Peyer's patch (tissue), 4 donors: ENCODE measurements at regions not wholly inside any gene's neighbourhood (a gene's known extent, or its start where the extent isn't known, plus 50 kb on each side); places are given as distances from the start of the nearest gene placed in this dataset.
A peak's percentile ranks its signal among the peaks of the same experiment; 100 is the strongest.

ENCODE experiments used
- DNase-seq, 3 donors: peaks; one replicate each; pipeline ENCODE4 v3.0.0-alpha.2; 2017 to 2019
- H3K27ac ChIP-seq, 4 donors: fragments of 200-600 bp; sonication (generic); one replicate each; pipeline ENCODE4 v1.5.1; 2016 to 2019
- H3K27me3 ChIP-seq, 2 donors: fragments of 200-600 bp; sonication (generic); one replicate each; pipeline ENCODE4 v1.5.1; 2019
- H3K36me3 ChIP-seq, 3 donors: fragments of 200-600 bp; sonication (generic); one replicate each; pipeline ENCODE4 v1.5.1; 2016 to 2019
- H3K4me1 ChIP-seq, 4 donors: fragments of 200-600 bp; sonication (generic); one replicate each; pipeline ENCODE4 v1.5.1; 2016 to 2019
- H3K4me3 ChIP-seq, 4 donors: fragments of 200-600 bp; sonication (generic); 1 replicate in 3 of 4; 2 replicates in 1 of 4; pipeline ENCODE4 v1.5.1; 2016 to 2019; ENCODE audit warnings: mild to moderate bottlenecking in 1 of 4
- H3K9me3 ChIP-seq, 4 donors: fragments of 200-600 bp; sonication (generic); one replicate each; pipeline ENCODE4 v1.5.1; 2016 to 2019; ENCODE audit warnings: mild to moderate bottlenecking in 1 of 4
- CTCF ChIP-seq, 6 experiments: fragments of 450-650 bp in 4 of 6; fragments of 200-600 bp in 2 of 6; sonication (generic) in 1 of 6; IDR thresholded peaks; one replicate each; pipeline ENCODE4 v1.5.1; 2017 to 2019; ENCODE audit warnings: antibody characterized with exemption in 6 of 6, mild to moderate bottlenecking in 3 of 6, moderate library complexity in 1 of 6
- POLR2A ChIP-seq, 2 donors: fragments of 450-650 bp; IDR thresholded peaks; one replicate each; pipeline ENCODE4 v1.5.1; 2017; ENCODE audit warnings: antibody characterized with exemption in 2 of 2, mild to moderate bottlenecking in 2 of 2, moderate library complexity in 2 of 2

GRCh38 chr9:86594724-86595123 is 240.5 kb upstream of the TUT7 start:
- Histone ChIP-seq H3K4me3 (no peak overlapping the region), H3K27me3 (no peaks in the 10 kb centered on the region), H3K27ac (no peak overlapping the region), H3K4me1 (no peaks in the 10 kb centered on the region), H3K9me3 (no peaks in the 10 kb centered on the region), H3K36me3 (no peaks in the 10 kb centered on the region)
- no peak for DNase-seq
- TF ChIP-seq POLR2A (IDR thresholded peaks at IDR 0.05) (no peak), CTCF (IDR thresholded peaks at IDR 0.05) (no peak)

GRCh38 chr9:86591472-86591871 is 237.3 kb upstream of the TUT7 start:
- H3K9me3 ChIP-seq, result no peaks in the 10 kb centered on the region
- no peaks in the 10 kb centered on the region for H3K36me3 ChIP-seq
- no peak overlapping the region for H3K4me3 ChIP-seq
- no peak for DNase-seq
- H3K27ac ChIP-seq, result no peak overlapping the region
- H3K4me1 ChIP-seq, result no peaks in the 10 kb centered on the region
- H3K27me3 ChIP-seq, result no peaks in the 10 kb centered on the region
- TF ChIP-seq POLR2A (IDR thresholded peaks at IDR 0.05), result no peak
- no peak for TF ChIP-seq CTCF (IDR thresholded peaks at IDR 0.05)

GRCh38 chr9:86589730-86590129 is 235.5 kb upstream of the TUT7 start:
- no peaks in the 10 kb centered on the region for H3K4me1 ChIP-seq
- no peak overlapping the region for H3K4me3 ChIP-seq
- no peaks in the 10 kb centered on the region for H3K9me3 ChIP-seq
- DNase-seq, result no peak
- H3K27ac ChIP-seq, result no peak overlapping the region
- no peaks in the 10 kb centered on the region for H3K27me3 ChIP-seq
- no peak for TF ChIP-seq POLR2A (IDR thresholded peaks at IDR 0.05)
- no peak for TF ChIP-seq CTCF (IDR thresholded peaks at IDR 0.05)
- no peaks in the 10 kb centered on the region for H3K36me3 ChIP-seq

GRCh38 chr9:86589273-86589672 is 235.1 kb upstream of the TUT7 start:
- TF ChIP-seq POLR2A (IDR thresholded peaks at IDR 0.05), result no peak
- TF ChIP-seq CTCF (IDR thresholded peaks at IDR 0.05), result no peak
- H3K27me3 ChIP-seq, result no peaks in the 10 kb centered on the region

GRCh38 chr9:86586144-86586494 is 231.9 kb upstream of the TUT7 start:
- no peak overlapping the region for H3K4me3 ChIP-seq
- no peaks in the 10 kb centered on the region for H3K4me1 ChIP-seq
- H3K36me3 ChIP-seq, result no peaks in the 10 kb centered on the region
- no peaks in the 10 kb centered on the region for H3K9me3 ChIP-seq
- TF ChIP-seq CTCF (IDR thresholded peaks at IDR 0.05) (no peak), POLR2A (IDR thresholded peaks at IDR 0.05) (no peak)
- peak overlapping the region in 1 of 4 donors; percentile 31 for H3K27ac ChIP-seq
- no peaks in the 10 kb centered on the region for H3K27me3 ChIP-seq
- DNase-seq, result no peak

More at GRCh38 chr9:86589273-86589672, 235.1 kb upstream of the TUT7 start:
- Histone ChIP-seq H3K36me3 (no peaks in the 10 kb centered on the region), H3K27ac (no peak overlapping the region), H3K4me1 (no peaks in the 10 kb centered on the region), H3K4me3 (no peak overlapping the region), H3K9me3 (no peaks in the 10 kb centered on the region)
- DNase-seq, result no peak

- DNase-seq, result no peak
- no peaks in the 10 kb centered on the region for H3K4me1 ChIP-seq
- H3K27me3 ChIP-seq, result no peaks in the 10 kb centered on the region
- no peak overlapping the region for H3K4me3 ChIP-seq
- no peaks in the 10 kb centered on the region for H3K36me3 ChIP-seq
- TF ChIP-seq POLR2A (IDR thresholded peaks at IDR 0.05) (no peak), CTCF (IDR thresholded peaks at IDR 0.05) (no peak)
- no peaks in the 10 kb centered on the region for H3K9me3 ChIP-seq
- peak overlapping the region in 1 of 4 donors; percentile 31 for H3K27ac ChIP-seq
These were observed 231.4 kb upstream of the TUT7 start for GRCh38 chr9:86585422-86586143.
